Inflammatory macrophage (primary cell): ENCODE measurements at regions not wholly inside any gene's neighbourhood (a gene's known extent, or its start where the extent isn't known, plus 50 kb on each side); places are given as distances from the start of the nearest gene placed in this dataset.
"Not testable (repeated sequence)": the region's sequence is repeated elsewhere in the genome, so short reads cannot be mapped to it uniquely, and the experiment has no call there.

ENCODE experiments used
- DNase-seq, 2 donors: peaks; one replicate each; pipeline ENCODE4 v3.0.0-alpha.2; 2020 to 2022

- peak; percentile 53 to 82 for DNase-seq
Measured at GRCh38 chr20:30811885-30812671, 445.4 kb upstream of the DEFB115 start.

DNA sequence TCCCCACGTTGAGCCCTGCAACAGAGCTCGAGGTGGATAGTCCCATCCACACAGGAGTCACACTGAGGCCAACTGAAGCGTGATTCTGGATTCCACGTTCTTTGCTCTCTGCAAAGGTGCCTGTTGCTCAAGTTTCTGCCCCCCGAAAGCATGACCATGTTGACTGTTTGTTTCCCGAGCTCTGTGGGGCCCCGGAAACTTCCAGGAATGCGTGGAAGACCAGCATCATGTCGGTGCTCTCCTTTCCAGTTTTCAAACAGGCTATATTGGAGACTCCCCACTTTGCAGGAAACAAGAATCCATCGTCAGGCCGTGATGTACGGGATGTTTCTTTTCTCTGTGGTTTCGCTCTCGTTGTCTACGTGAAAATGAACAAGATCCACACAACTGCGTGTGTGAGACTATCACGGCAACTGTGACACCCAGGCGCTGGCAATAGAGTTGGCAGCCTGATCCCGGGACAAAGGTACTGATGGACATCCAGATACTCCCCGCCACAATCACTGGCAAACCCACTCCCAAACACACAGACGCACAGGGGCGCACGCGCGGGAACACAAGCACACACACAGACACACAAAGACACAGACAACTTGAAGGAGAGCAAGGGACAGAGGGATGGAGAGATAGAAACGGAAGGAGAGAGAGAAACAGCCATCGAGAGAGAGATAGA is 444.6 kb upstream of the DEFB115 start:
- no peak for DNase-seq

DNA sequence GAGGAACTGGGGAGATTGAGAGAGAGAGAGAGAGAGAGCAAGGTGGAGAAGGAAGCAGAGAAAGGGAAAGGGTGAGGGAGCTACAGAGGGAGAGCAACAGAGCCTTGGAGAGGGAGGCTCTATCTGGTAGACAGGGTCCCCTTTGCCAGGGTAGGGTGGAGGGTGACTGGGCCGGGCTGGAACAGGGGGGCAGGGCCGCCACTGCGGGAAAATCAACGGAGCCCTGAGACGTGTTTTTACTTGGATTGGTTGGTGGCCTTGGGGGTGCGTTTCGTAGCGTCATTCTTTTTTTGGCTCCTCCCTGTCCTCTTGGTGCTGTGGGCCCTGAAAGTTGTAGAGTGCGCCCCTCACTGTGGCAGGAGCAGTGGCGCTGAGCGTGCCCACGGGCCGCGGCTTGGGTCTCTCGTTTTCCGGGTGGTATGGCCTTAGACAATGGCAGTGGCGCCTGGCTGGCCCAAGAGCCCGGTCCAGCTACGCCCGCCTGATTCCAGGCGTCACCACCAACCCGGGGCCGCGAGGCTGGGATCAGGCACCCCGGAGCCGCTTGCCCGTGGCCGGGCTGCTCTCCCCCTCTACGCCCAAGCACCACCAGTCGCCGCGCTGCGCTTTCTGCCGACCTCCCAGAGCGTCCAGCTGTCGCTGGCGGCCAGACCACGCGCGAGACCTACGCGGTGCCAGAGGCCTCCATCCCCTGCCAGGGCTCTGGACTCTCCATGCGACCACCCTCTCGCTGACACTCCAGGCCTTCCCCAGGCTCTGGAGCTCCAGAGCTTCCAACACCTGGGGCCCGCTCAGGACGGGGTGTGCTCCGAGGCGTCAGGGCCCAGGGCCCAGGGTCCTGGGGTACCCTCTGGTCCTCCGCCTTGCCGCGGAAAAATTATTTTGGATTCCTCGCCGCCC is 443.8 kb upstream of the DEFB115 start:
- DNase-seq = not testable (repeated sequence)

DNA sequence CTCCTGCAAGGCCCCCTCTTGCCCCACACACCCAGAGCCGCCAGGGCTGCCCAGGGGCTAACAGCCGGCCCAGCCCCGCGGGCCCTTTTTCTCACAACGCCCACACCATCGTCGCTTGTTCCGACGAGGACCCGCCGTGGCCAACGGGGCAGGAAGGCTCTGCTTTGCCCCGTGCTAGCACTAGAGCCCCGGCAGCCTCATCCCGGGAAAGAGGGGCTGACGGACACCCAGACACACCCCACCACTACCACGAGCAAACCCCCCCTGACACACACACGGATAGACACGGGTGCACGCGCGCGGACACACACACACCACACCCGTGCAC is 443.2 kb upstream of the DEFB115 start:
- DNase-seq = not testable (repeated sequence)

- not testable (repeated sequence) for DNase-seq
Measured at GRCh38 chr20:30815027-30815576, 442.4 kb upstream of the DEFB115 start.

DNA sequence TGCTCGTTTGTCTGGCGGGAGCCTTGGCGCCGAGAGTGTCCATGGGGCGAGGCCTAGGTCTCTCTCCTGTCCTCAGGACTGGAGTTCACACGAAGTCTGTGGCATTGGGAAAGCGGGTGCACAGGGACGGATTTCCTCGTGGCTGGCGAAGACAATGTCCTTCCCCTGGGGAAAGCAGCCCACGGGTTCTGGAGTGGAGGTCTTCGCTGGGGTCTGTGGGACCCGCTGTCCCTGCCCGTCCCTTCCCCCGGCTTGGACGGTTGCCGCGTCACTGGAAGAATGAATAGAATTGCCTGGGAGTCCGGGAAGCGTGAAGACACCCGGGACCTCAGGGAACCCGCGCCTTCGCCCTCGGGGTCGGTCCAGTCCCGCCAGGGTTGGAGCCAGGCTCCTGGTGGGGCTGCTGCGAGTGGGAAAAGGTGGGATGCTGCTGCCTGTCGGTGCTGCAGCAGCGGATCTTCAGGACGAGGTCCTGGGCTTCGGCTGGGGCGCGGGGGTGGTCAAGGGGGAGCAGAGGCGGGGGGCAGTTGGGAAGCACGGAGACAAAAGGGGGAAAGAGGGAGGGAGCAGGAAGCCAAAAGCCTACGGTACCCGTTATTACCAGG is 441.8 kb upstream of the DEFB115 start:
- no peak for DNase-seq

GRCh38 chr20:30816182-30816645 is 441.2 kb upstream of the DEFB115 start:
- DNase-seq = no peak

DNA sequence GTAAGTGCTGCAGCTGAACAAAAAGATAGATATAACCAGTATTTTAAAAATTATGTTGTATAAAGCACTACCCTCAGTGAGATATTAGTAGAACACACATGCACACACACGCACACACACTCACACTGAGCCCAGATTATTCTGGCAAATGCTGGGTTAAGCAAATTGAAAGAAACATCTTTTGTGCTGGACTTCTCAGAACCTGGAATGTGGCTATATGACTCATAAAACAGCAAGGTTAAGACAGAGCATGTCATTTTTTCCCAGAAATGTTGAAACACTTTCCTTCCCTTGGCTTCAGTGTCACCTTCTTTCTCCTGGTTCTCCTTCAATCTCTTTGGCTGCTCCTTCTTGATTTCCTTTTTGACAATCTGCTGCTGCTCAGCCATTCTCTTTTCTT is 435.8 kb upstream of the DEFB115 start:
- not testable (repeated sequence) for DNase-seq

GRCh38 chr20:30824666-30825065 is 432.8 kb upstream of the DEFB115 start:
- DNase-seq = not testable (repeated sequence)

DNA sequence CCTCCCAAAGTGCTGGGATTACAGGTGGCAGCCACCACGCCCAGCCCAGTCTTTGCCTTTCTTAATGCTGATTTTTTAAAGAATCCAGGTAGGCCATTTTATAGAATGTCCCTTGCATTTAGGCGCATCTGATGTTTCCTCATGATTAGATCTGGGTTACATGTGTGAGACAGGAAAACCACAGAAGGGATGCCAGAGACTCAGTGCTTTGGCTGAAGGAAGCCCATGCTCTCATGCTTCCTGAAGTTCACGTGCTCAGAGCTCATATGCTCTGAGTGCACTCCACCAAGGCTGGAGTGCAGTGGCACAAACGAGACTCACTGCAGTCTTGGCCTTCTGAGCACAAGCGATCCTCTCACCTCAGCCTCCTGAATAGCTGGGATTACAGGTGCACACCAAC is 411.5 kb upstream of the DEFB115 start:
- DNase-seq = not testable (repeated sequence)

DNA sequence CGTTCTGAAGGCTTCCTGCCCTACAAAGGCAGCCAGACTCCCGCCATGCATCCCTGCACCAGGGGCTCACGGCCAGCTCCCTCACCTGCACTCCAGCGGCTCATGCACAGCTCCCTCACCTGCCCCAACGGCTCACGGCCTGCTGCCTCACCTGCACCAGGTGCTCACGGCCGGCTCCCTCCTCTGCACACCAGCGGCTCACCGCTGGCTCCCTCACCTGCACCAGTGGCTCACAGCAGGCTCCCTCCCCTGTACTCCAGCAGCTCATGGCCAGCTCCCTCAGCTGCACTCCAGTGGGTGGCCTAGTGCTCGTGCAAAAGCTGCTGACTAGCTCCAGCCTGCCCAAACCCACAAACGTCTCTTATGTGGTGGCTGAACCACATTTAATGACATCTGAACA is 389.2 kb upstream of the DEFB115 start:
- not testable (repeated sequence) for DNase-seq

- not testable (repeated sequence) for DNase-seq
Measured at GRCh38 chr20:30871127-30871526, 386.3 kb upstream of the DEFB115 start.

DNA sequence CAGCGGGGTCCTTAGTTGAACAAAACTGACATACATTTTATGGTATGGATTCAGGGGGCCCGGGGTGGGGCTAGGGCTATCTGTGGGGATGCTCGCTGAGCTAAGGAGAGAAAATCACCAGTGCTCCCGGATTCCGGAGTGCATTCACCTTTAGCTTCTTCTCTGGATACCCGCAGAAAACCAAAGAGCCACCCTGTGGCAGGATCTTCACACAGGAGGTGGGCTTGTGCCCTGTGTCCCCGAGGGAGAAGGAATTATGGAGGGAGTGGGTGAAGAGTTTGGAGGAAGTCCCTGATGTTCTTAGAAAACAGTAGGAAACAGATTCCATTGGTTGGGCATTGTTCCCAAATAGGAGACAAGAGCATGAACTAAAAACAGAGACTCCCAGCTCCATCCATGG is 385.2 kb upstream of the DEFB115 start:
- DNase-seq = not testable (repeated sequence)

DNA sequence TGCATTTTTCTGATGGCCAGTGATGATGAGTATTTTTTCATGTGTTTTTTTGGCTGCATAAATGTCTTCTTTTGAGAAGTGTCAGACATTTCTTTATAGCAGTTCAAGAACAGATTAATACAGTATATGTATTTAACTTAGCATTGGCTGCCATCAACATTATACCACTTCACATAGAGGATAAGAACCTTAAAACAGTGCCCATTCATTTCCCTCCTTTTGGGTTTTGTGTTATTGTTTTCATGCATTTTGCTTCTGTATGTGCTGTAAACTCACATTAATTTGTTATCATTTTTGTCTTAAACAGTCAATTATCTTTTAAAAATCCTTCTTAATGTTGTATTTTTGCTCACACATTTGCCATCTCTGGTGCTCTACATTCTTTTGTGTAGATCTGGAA is 381.6 kb upstream of the DEFB115 start:
- not testable (repeated sequence) for DNase-seq

- DNase-seq = not testable (repeated sequence)
Measured at GRCh38 chr20:30891400-30891799, 366.1 kb upstream of the DEFB115 start.

GRCh38 chr20:30892541-30893345 is 364.7 kb upstream of the DEFB115 start:
- no peak for DNase-seq

GRCh38 chr20:30893346-30894314 is 363.8 kb upstream of the DEFB115 start:
- DNase-seq = not testable (repeated sequence)

DNA sequence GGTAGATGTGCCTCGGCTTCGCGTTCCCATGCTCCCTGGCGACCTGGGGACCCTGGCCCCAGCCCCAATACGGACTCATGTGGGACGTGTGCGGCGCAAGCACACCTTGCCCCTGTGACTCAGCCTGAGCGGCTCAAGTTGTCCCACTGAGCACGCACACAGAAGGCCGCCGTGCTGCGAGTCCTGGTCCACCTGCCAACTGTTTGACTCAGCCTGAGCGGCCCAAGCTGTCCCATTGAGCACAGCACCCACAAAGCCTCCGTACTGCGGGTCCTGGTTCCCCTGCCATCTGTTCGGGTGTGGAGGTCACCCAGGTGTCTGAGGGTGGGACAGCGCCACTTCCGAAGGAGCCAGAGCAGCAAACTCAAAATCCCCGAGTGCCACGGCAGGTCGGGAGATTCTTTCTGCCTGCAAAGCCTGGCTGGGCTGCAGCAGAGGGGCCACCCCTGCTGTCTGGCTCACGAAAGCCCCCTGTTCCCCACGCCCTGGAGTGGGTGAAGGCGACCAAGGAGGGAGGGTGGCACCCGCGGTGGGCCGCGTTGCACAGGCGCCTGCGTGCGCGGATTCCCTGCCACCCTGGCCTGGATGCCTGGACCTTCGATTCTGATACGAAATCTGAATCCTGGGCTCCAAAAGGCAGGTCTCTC is 362.6 kb upstream of the DEFB115 start:
- DNase-seq = not testable (repeated sequence)

GRCh38 chr20:30895354-30895711 is 362.1 kb upstream of the DEFB115 start:
- not testable (repeated sequence) for DNase-seq
